SK-N-SH (cell line): ENCODE measurements at regions not wholly inside any gene's neighbourhood (a gene's known extent, or its start where the extent isn't known, plus 50 kb on each side); places are given as distances from the start of the nearest gene placed in this dataset.

ENCODE experiments used
- CTCF ChIA-PET: fragments of 300-600, 350-600 bp; formaldehyde crosslinking; extraction: SDS; loops from one replicate; lab custom pipeline; 2021; lab: Yijun Ruan, JAX
- POLR2A ChIA-PET: fragments of 350-600 bp; sonication (Branson Sonifier 250); formaldehyde crosslinking; extraction: SDS; loops from one replicate; lab custom pipeline; 2020; ENCODE audit warnings: antibody characterized with exemption, inconsistent platforms; lab: Yijun Ruan, JAX
- DNase-seq: peaks from one replicate; pipeline ENCODE4 v3.0.0; 2012
- H2AFZ ChIP-seq: fragments of 200-600 bp; sonication (generic); 2 replicates; pipeline ENCODE4 v1.8.1; 2016; ENCODE audit warnings: antibody characterized with exemption, mild to moderate bottlenecking, low read depth
- H3F3A ChIP-seq: fragments of 200-600 bp; sonication (generic); replicated peaks from 2 replicates; pipeline ENCODE3; 2016; ENCODE audit warnings: antibody characterized with exemption, mild to moderate bottlenecking; ENCODE audit not compliant: insufficient read depth
- H3K27ac ChIP-seq, 2 experiments: fragments of 200-500 bp in 1 of 2; fragments of 200-600 bp in 1 of 2; sonication (Bioruptor generic) in 1 of 2; sonication (generic), shearing (Covaris generic) in 1 of 2; 2 replicates each; pipeline versions ENCODE4 v1.5.1 to v1.6.1; 2014 to 2016; ENCODE audit warnings: low read depth in 2 of 2, inconsistent platforms in 1 of 2, low read length in 1 of 2, mild to moderate bottlenecking in 1 of 2, mixed read lengths in 1 of 2
- H3K27me3 ChIP-seq: fragments of 200-600 bp; sonication (generic), shearing (Covaris generic); 2 replicates; pipeline ENCODE4 v1.6.1; 2016; ENCODE audit warnings: mixed run types; ENCODE audit not compliant: insufficient read depth
- H3K36me3 ChIP-seq, 2 experiments: fragments of 200-500 bp in 1 of 2; fragments of 200-600 bp in 1 of 2; sonication (Bioruptor generic) in 1 of 2; sonication (generic) in 1 of 2; replicated peaks in 1 of 2; 2 replicates each; pipeline versions ENCODE3 to v1.5.1; 2014 to 2016; ENCODE audit warnings: low read length in 1 of 2, mild to moderate bottlenecking in 1 of 2; ENCODE audit not compliant: insufficient read depth in 2 of 2, control insufficient read depth in 1 of 2
- H3K4me1 ChIP-seq, 2 experiments: fragments of 200-500 bp in 1 of 2; fragments of 200-600 bp in 1 of 2; sonication (Bioruptor generic) in 1 of 2; sonication (generic), shearing (Covaris generic) in 1 of 2; 2 replicates each; pipeline versions ENCODE4 v1.5.1 to v1.6.1; 2014 to 2016; ENCODE audit warnings: low read depth in 1 of 2, low read length in 1 of 2, mixed run types in 1 of 2; ENCODE audit not compliant: insufficient read depth in 2 of 2, control insufficient read depth in 1 of 2
- H3K4me2 ChIP-seq: fragments of 200-600 bp; sonication (generic), shearing (Covaris generic); 2 replicates; pipeline ENCODE4 v1.6.1; 2017; ENCODE audit warnings: mixed run types
- H3K4me3 ChIP-seq, 2 experiments: fragments of 200-500 bp in 1 of 2; fragments of 200-600 bp in 1 of 2; sonication (Bioruptor generic) in 1 of 2; sonication (generic), shearing (Covaris generic) in 1 of 2; 2 replicates each; pipeline versions ENCODE4 v1.5.1 to v1.8.1; 2014 to 2016; ENCODE audit warnings: low read depth in 2 of 2, inconsistent platforms in 1 of 2, low read length in 1 of 2, mild to moderate bottlenecking in 1 of 2, mixed read lengths in 1 of 2, moderate library complexity in 1 of 2
- H3K79me2 ChIP-seq: fragments of 200-600 bp; sonication (generic); 2 replicates; pipeline ENCODE4 v1.8.1; 2017; ENCODE audit warnings: mild to moderate bottlenecking; ENCODE audit not compliant: insufficient read depth
- H3K9ac ChIP-seq: fragments of 200-600 bp; sonication (generic); 2 replicates; pipeline ENCODE4 v1.6.1; 2017; ENCODE audit warnings: mixed run types
- H3K9me2 ChIP-seq: fragments of 200-600 bp; sonication (generic); 2 replicates; pipeline ENCODE4 v1.6.1; 2017; ENCODE audit warnings: mixed run types
- H3K9me3 ChIP-seq: fragments of 200-600 bp; sonication (generic); 2 replicates; pipeline ENCODE4 v1.6.1; 2017; ENCODE audit warnings: mixed run types, mild to moderate bottlenecking, moderate library complexity
- H4K20me1 ChIP-seq: fragments of 200-600 bp; sonication (generic); 2 replicates; pipeline ENCODE4 v1.6.1; 2017; ENCODE audit warnings: mild to moderate bottlenecking, mixed run types; ENCODE audit not compliant: insufficient read depth
- CHD2 ChIP-seq: fragments of 150-350 bp; IDR thresholded peaks from 2 replicates; pipeline ENCODE4 v1.6.1; 2018; ENCODE audit warnings: low read length; ENCODE audit not compliant: partially characterized antibody
- CTCF ChIP-seq: fragments of 200-600 bp; sonication (generic); IDR thresholded peaks from 2 replicates; pipeline ENCODE4 v1.6.1; 2017; ENCODE audit warnings: antibody characterized with exemption, mild to moderate bottlenecking, moderate library complexity
- EP300 ChIP-seq, 2 experiments: IDR thresholded peaks; 2 replicates each; pipeline versions ENCODE4 v1.4.0 to v1.6.1; 2012; ENCODE audit warnings: borderline replicate concordance in 1 of 2, low read depth in 1 of 2, low read length in 1 of 2
- FOXJ3 ChIP-seq: sonication (generic); formaldehyde crosslinking; IDR thresholded peaks from 2 replicates; pipeline ENCODE4 v1.5.1; 2020; ENCODE audit warnings: mild to moderate bottlenecking, missing genetic modification reagents
- FOXM1 ChIP-seq: IDR thresholded peaks from 2 replicates; pipeline ENCODE4 v1.4.0; 2012; ENCODE audit warnings: low read depth, mild to moderate bottlenecking
- GABPA ChIP-seq: IDR thresholded peaks from 2 replicates; pipeline ENCODE4 v1.4.0; 2012; ENCODE audit warnings: low read depth, mild to moderate bottlenecking
- GATA2 ChIP-seq: sonication (generic); formaldehyde crosslinking; IDR thresholded peaks from 2 replicates; pipeline ENCODE4 v1.5.0; 2020; ENCODE audit warnings: mild to moderate bottlenecking, missing genetic modification reagents
- JUND ChIP-seq: IDR thresholded peaks from 2 replicates; pipeline ENCODE4 v1.4.0; 2012
- MEF2A ChIP-seq: IDR thresholded peaks from 2 replicates; pipeline ENCODE4 v1.4.0; 2012; ENCODE audit warnings: low read depth, borderline replicate concordance
- MXI1 ChIP-seq: IDR thresholded peaks from 2 replicates; pipeline ENCODE4 v1.6.1; 2012; ENCODE audit warnings: mild to moderate bottlenecking, low read depth, low read length, improper control_type of control experiment
- NRF1 ChIP-seq: IDR thresholded peaks from 2 replicates; pipeline ENCODE4 v1.6.1; 2012; ENCODE audit warnings: low read depth, mild to moderate bottlenecking, low read length
- PBX3 ChIP-seq: IDR thresholded peaks from 2 replicates; pipeline ENCODE4; 2012
- POLR2AphosphoS5 ChIP-seq: IDR thresholded peaks from 2 replicates; pipeline ENCODE4 v1.6.1; 2012; ENCODE audit warnings: low read depth, low read length
- RAD21 ChIP-seq: IDR thresholded peaks from 2 replicates; pipeline ENCODE4 v1.6.1; 2012; ENCODE audit warnings: mild to moderate bottlenecking, low read length
- REST ChIP-seq: IDR thresholded peaks from 2 replicates; pipeline ENCODE4 v1.6.1; 2012; ENCODE audit warnings: mild to moderate bottlenecking, low read depth, low read length, moderate library complexity
- SIN3A ChIP-seq: IDR thresholded peaks from 2 replicates; pipeline ENCODE4 v1.6.1; 2012; ENCODE audit warnings: low read depth, mild to moderate bottlenecking, low read length, moderate library complexity, borderline replicate concordance
- TCF12 ChIP-seq: IDR thresholded peaks from 2 replicates; pipeline ENCODE4 v1.4.0; 2012
- YY1 ChIP-seq: IDR thresholded peaks from 2 replicates; pipeline ENCODE4 v1.4.0; 2012; ENCODE audit warnings: low read depth, mild to moderate bottlenecking
- WGBS: methylation state at CpG from one replicate; pipeline ENCODE4 v1.1.6; 2017; ENCODE audit warnings: low lambda C conversion rate; 5-methylcytosine and 5-hydroxymethylcytosine counted together

- Histone ChIP-seq H3K9me2 (no peaks in the 10 kb centered on the region), H3K9ac (no peak overlapping the region), H3K4me3 (no peak overlapping the region), H3K4me1 (peaks cover 0 to 17% of the 10 kb centered on the region in 2 experiments; a peak in 3 of 4 replicates), H3K27me3 (no peaks in the 10 kb centered on the region), H3K27ac (no peak overlapping the region), H3K9me3 (no peaks in the 10 kb centered on the region), H3K4me2 (no peak overlapping the region), H4K20me1 (no peaks in the 10 kb centered on the region), H3F3A (peaks cover 27% of the 10 kb centered on the region), H3K36me3 (no peaks in the 10 kb centered on the region), H2AFZ (no peak overlapping the region), H3K79me2 (no peaks in the 10 kb centered on the region)
- CTCF ChIA-PET: no interaction called here
- POLR2A ChIA-PET: no interaction called here
- 89% methylated on average over 2 of the region's 2 CpGs for WGBS
- no peak for TF ChIP-seq JUND
- TF ChIP-seq TCF12: no peak
- TF ChIP-seq RAD21: no peak
- TF ChIP-seq SIN3A: no peak
- no peak for TF ChIP-seq FOXJ3 (CRISPR knock-in tag)
- TF ChIP-seq FOXM1: no peak
- TF ChIP-seq NRF1: no peak
- no peak for TF ChIP-seq MEF2A
- no peak for TF ChIP-seq POLR2AphosphoS5
- no peak for TF ChIP-seq GATA2 (CRISPR knock-in tag)
- no peak for TF ChIP-seq CTCF
- TF ChIP-seq EP300 (IDR thresholded peaks at IDR 0.05; ENCODE audit: borderline replicate concordance in 1 of 2, low read depth in 1 of 2, low read length in 1 of 2): no peak
- TF ChIP-seq PBX3: no peak
- TF ChIP-seq REST: no peak
- TF ChIP-seq YY1: no peak
- no peak for TF ChIP-seq GABPA
- TF ChIP-seq MXI1: no peak
- TF ChIP-seq CHD2: no peak
- no peak for DNase-seq
Observed at GRCh38 chr3:94187697-94188096, 124.8 kb downstream of the NSUN3 start.
